ENCODE measurements at regions not wholly inside any gene's neighbourhood (a gene's known extent, or its start where the extent isn't known, plus 50 kb on each side); places are given as distances from the start of the nearest gene placed in this dataset.

GRCh38 chr17:77076124-77076830 is 64.5 kb upstream of the SEC14L1 start:
- ATAC-seq (no peak), DNase-seq (no peak)
- Mint-ChIP-seq H3K27ac (no peak overlapping the region), H3K36me3 (no peaks in the 10 kb centered on the region), H3K4me3 (no peak overlapping the region), H3K9me3 (no peaks in the 10 kb centered on the region), H3K27me3 (ENCODE audit: low read depth in 2 of 2) (peaks cover 18 to 41% of the 10 kb centered on the region in 2 donors), H3K4me1 (peaks cover 0 to 4% of the 10 kb centered on the region in 2 donors)
- Histone ChIP-seq H3K4me3 (ENCODE audit: low read length) (no peak overlapping the region), H3K4me1 (ENCODE audit: control insufficient read depth, insufficient read depth, low read length) (no peaks in the 10 kb centered on the region), H3K9me3 (ENCODE audit: control insufficient read depth, insufficient read depth, low read length) (no peaks in the 10 kb centered on the region), H3K27ac (ENCODE audit: low read length) (no peak overlapping the region), H3K27me3 (ENCODE audit: control insufficient read depth, insufficient read depth, low read length) (peaks cover 5% of the 10 kb centered on the region), H3K36me3 (ENCODE audit: control insufficient read depth, insufficient read depth, low read length) (no peaks in the 10 kb centered on the region)
- no peak for TF ChIP-seq CTCF (IDR thresholded peaks at IDR 0.05)
- intact Hi-C loops (cut with micrococcal nuclease): no loop called here
- WGBS (ENCODE audit: insufficient coverage): 68% methylated on average over 14 of the region's 14 CpGs

GRCh38 chr17:77083531-77083930 is 57.2 kb upstream of the SEC14L1 start:
- peaks cover 16% of the 10 kb centered on the region for H3K4me1 ChIP-seq (ENCODE audit: control insufficient read depth, insufficient read depth, low read length)
- no peak overlapping the region for H3K27ac ChIP-seq (ENCODE audit: low read length)
- no peak overlapping the region for H3K4me3 ChIP-seq (ENCODE audit: low read length)
- TF ChIP-seq CTCF (IDR thresholded peaks at IDR 0.05): no peak
- H3K27me3 Mint-ChIP-seq (ENCODE audit: low read depth in 2 of 2): peaks cover 0 to 10% of the 10 kb centered on the region in 2 donors
- H3K27ac Mint-ChIP-seq: no peak overlapping the region
- WGBS (ENCODE audit: insufficient coverage): 36% methylated on average over 5 of the region's 5 CpGs
- no peaks in the 10 kb centered on the region for H3K27me3 ChIP-seq (ENCODE audit: control insufficient read depth, insufficient read depth, low read length)
- DNase-seq (no peak), ATAC-seq (no peak)
- no peaks in the 10 kb centered on the region for H3K9me3 Mint-ChIP-seq
- H3K36me3 Mint-ChIP-seq: no peaks in the 10 kb centered on the region
- H3K9me3 ChIP-seq (ENCODE audit: control insufficient read depth, insufficient read depth, low read length): no peaks in the 10 kb centered on the region
- intact Hi-C loops (cut with micrococcal nuclease): loop anchor here (10.0 kb wide), 1 partner anchor 411 kb away; no protein-coding TSS in a partner anchor
- H3K4me1 Mint-ChIP-seq: peaks cover 14 to 17% of the 10 kb centered on the region in 2 donors
- no peaks in the 10 kb centered on the region for H3K36me3 ChIP-seq (ENCODE audit: control insufficient read depth, insufficient read depth, low read length)
- H3K4me3 Mint-ChIP-seq: no peak overlapping the region

GRCh38 chr17:77085926-77086432 is 54.8 kb upstream of the SEC14L1 start:
- peaks cover 0 to 8% of the 10 kb centered on the region in 2 donors for H3K27me3 Mint-ChIP-seq (ENCODE audit: low read depth in 2 of 2)
- no peaks in the 10 kb centered on the region for H3K9me3 Mint-ChIP-seq
- H3K36me3 ChIP-seq (ENCODE audit: control insufficient read depth, insufficient read depth, low read length): peaks cover 3% of the 10 kb centered on the region
- peak in 1 of 2 donors; percentile 28 for DNase-seq
- no peaks in the 10 kb centered on the region for H3K36me3 Mint-ChIP-seq
- no peak for ATAC-seq
- no peaks in the 10 kb centered on the region for H3K27me3 ChIP-seq (ENCODE audit: control insufficient read depth, insufficient read depth, low read length)
- H3K4me3 ChIP-seq (ENCODE audit: low read length): no peak overlapping the region
- 21% methylated on average over 8 of the region's 8 CpGs for WGBS (ENCODE audit: insufficient coverage)
- no peak for TF ChIP-seq CTCF (IDR thresholded peaks at IDR 0.05)
- H3K9me3 ChIP-seq (ENCODE audit: control insufficient read depth, insufficient read depth, low read length): no peaks in the 10 kb centered on the region
- H3K27ac ChIP-seq (ENCODE audit: low read length): no peak overlapping the region
- peak overlapping the region in 1 of 2 donors; percentile 25 for H3K27ac Mint-ChIP-seq
- peaks cover 25 to 38% of the 10 kb centered on the region in 2 donors for H3K4me1 Mint-ChIP-seq
- peaks cover 38% of the 10 kb centered on the region for H3K4me1 ChIP-seq (ENCODE audit: control insufficient read depth, insufficient read depth, low read length)
- no peak overlapping the region for H3K4me3 Mint-ChIP-seq
- intact Hi-C loops (cut with micrococcal nuclease): loop anchor here (1.0 to 10.0 kb wide), 2 partner anchors 161 to 409 kb away; no protein-coding TSS in a partner anchor

Data from natural killer cell (primary cell).